NCI-H446 (cell line): ENCODE measurements at regions not wholly inside any gene's neighbourhood (a gene's known extent, or its start where the extent isn't known, plus 50 kb on each side); places are given as distances from the start of the nearest gene placed in this dataset.
"Not testable (repeated sequence)": the region's sequence is repeated elsewhere in the genome, so short reads cannot be mapped to it uniquely, and the experiment has no call there.

Experiments used
- DNase-seq, 2 experiments: peaks; one replicate each; lab custom pipeline; 2025; lab: John Stamatoyannopoulos, UW

GRCh38 chr17:5899496-5900195 is 170.5 kb upstream of the WSCD1 start:
- DNase-seq = no peak

- DNase-seq = peak in 1 of 2 experiments; percentile 11
Measured at GRCh38 chr17:5901731-5902130, 168.4 kb upstream of the WSCD1 start.

GRCh38 chr17:5902181-5903140 is 167.7 kb upstream of the WSCD1 start:
- DNase-seq = peak in 1 of 2 experiments; percentile 62

- DNase-seq = no peak
Measured at GRCh38 chr17:5911919-5912318, 158.3 kb upstream of the WSCD1 start.

GRCh38 chr17:5913032-5913531 is 157.1 kb upstream of the WSCD1 start:
- no peak for DNase-seq

- DNase-seq = no peak
Measured at GRCh38 chr17:5913641-5914040, 156.5 kb upstream of the WSCD1 start.

- no peak for DNase-seq
Measured at GRCh38 chr17:5915337-5915736, 154.8 kb upstream of the WSCD1 start.

GRCh38 chr17:5919089-5919488 is 151.1 kb upstream of the WSCD1 start:
- no peak for DNase-seq

- no peak for DNase-seq
Measured at GRCh38 chr17:5921512-5922282, 148.5 kb upstream of the WSCD1 start.

GRCh38 chr17:5922476-5922875 is 147.7 kb upstream of the WSCD1 start:
- DNase-seq = no peak

GRCh38 chr17:5929721-5930120 is 140.5 kb upstream of the WSCD1 start:
- no peak for DNase-seq

- not testable (repeated sequence) for DNase-seq
Measured at GRCh38 chr17:5930555-5930954, 139.6 kb upstream of the WSCD1 start.

- DNase-seq = peak in 1 of 2 experiments; percentile 40
Measured at GRCh38 chr17:5931616-5932015, 138.6 kb upstream of the WSCD1 start.

GRCh38 chr17:5933430-5933829 is 136.7 kb upstream of the WSCD1 start:
- DNase-seq = no peak

GRCh38 chr17:5941258-5941657 is 128.9 kb upstream of the WSCD1 start:
- DNase-seq = no peak

- no peak for DNase-seq
Measured at GRCh38 chr17:5942687-5943086, 127.5 kb upstream of the WSCD1 start.

- no peak for DNase-seq
Measured at GRCh38 chr17:5943232-5943631, 126.9 kb upstream of the WSCD1 start.

- DNase-seq = no peak
Measured at GRCh38 chr17:5943982-5944381, 126.2 kb upstream of the WSCD1 start.

GRCh38 chr17:5947701-5948180 is 122.4 kb upstream of the WSCD1 start:
- DNase-seq = no peak

- DNase-seq = no peak
Measured at GRCh38 chr17:5948811-5949210, 121.4 kb upstream of the WSCD1 start.

GRCh38 chr17:5950878-5951277 is 119.3 kb upstream of the WSCD1 start:
- peak; percentile 68 to 88 for DNase-seq

GRCh38 chr17:5951912-5952311 is 118.3 kb upstream of the WSCD1 start:
- DNase-seq = no peak
